VCaP (cell line): ENCODE measurements at regions not wholly inside any gene's neighbourhood (a gene's known extent, or its start where the extent isn't known, plus 50 kb on each side); places are given as distances from the start of the nearest gene placed in this dataset.

ENCODE experiments used
- H3K27ac ChIP-seq: fragments of 450-650 bp; 2 replicates; pipeline ENCODE4 v1.5.1; 2017
- CTCF ChIP-seq: fragments of 450-650 bp; conservative IDR thresholded peaks from 2 replicates; pipeline ENCODE4 v1.5.1; 2017; ENCODE audit warnings: mild to moderate bottlenecking, moderate library complexity

GRCh38 chr3:151635905-151636304 lies 97.8 kb upstream of the AADACL2 start:
- no peak for TF ChIP-seq CTCF
- H3K27ac ChIP-seq, result no peak overlapping the region

- H3K27ac ChIP-seq, result no peak overlapping the region
- TF ChIP-seq CTCF, result no peak
These were observed 101.8 kb upstream of the AADACL2 start for GRCh38 chr3:151631946-151632345.

DNA sequence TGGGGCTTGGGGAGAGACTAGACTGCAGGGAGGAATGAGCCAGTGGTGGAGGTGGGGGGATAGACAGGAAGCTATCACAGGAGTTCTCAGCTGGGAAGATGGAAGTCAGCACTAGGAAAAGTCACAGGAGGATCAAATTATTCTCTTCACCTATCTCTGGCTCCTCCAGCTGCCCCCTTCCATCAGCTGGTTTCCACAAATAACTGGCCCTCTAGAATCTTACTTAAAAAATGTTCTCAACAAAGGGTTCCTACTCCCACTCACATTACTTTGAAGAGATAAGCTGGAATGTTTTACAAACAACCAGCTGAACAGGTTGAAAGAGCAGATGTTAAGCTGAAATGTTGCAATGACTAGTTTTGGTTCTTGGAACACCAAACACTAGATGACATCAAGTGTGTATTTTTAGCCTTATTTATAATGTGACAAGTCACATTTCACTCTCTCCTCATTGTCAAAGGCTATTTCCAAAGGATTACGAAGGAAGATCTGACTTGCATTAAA lies 102.7 kb upstream of the AADACL2 start:
- TF ChIP-seq CTCF, result no peak
- no peak overlapping the region for H3K27ac ChIP-seq

DNA sequence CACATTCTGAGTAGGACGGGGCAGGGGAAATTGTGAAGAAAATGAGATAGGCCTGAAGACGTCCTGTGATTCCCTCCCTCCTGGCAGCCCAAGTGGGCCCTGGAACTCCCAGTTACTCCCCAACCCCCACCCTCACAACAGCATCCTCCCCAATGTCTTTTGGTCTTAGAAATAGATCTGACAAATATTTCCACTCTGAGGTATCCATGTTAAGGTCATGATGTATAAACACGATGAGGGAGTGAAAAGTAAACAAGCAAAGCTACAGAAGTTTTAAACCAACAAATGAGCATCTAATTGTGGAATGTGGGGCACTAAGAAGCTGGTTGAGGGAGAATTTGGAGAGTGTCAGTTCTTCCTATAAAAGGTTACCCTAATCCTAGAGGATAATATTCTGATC lies 103.7 kb upstream of the AADACL2 start:
- TF ChIP-seq CTCF, result no peak
- H3K27ac ChIP-seq, result no peak overlapping the region

DNA sequence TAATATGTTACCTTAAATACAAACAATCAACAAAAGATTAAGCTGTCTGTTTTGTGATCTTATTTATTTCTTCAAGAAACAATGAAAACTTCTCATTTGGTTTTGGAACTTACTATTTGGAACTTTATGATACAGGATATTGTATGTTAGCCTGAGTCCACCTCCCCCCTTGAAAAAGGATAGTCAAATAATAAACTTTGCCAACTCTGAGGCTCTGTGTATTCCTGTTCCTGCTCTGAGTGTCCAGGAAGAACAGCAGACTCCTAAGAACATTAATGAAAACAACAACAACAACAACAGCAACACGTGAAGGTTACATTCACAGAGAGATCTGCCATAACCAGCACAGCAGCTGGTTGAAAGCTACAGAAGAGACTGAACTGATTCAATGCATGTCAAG lies 108.1 kb upstream of the AADACL2 start:
- no peak overlapping the region for H3K27ac ChIP-seq
- no peak for TF ChIP-seq CTCF

GRCh38 chr3:151625086-151625485 lies 108.6 kb upstream of the AADACL2 start:
- no peak overlapping the region for H3K27ac ChIP-seq
- no peak for TF ChIP-seq CTCF

DNA sequence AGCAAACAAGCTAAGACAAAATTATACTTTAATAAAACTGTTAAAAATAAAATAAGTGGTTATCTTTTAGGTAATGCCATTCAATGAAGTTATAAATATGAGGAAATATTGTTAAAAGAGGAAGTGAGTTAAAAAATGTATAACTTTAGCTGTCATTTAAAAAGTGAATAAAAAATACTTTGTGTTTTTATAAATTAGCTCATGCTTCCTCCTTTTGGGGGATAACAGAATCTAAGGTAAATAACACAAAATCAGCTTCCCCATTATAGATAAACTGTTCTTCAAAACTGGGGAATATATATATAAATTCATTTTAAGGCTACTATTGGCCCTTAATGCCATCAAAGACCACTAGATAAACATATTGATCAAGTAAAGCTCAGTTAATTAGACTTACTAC lies 113.7 kb upstream of the AADACL2 start:
- H3K27ac ChIP-seq, result no peak overlapping the region
- TF ChIP-seq CTCF, result no peak

GRCh38 chr3:151615464-151615863 lies 118.3 kb upstream of the AADACL2 start:
- no peak for TF ChIP-seq CTCF
- H3K27ac ChIP-seq, result no peak overlapping the region
